ENCODE measurements at regions not wholly inside any gene's neighbourhood (a gene's known extent, or its start where the extent isn't known, plus 50 kb on each side); places are given as distances from the start of the nearest gene placed in this dataset.

DNA sequence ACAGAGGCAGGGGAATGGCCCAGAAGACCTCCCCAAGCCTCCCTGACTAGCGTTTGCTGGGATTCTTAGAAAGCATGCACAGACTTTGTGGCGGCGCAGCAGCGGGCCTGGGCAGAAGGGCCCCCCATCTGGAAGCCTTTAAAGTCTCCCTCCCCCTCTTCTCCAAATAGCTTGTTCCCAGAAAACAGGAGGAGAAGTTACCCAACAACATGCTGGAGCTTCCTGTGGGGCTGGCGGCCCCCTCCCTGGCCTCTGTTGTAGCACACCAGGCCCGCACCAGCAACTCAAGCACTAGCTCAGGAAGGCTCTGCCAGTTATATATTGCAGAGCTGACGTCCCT lies 334.8 kb downstream of the DYSF start:
- DNase-seq, result no peak

DNA sequence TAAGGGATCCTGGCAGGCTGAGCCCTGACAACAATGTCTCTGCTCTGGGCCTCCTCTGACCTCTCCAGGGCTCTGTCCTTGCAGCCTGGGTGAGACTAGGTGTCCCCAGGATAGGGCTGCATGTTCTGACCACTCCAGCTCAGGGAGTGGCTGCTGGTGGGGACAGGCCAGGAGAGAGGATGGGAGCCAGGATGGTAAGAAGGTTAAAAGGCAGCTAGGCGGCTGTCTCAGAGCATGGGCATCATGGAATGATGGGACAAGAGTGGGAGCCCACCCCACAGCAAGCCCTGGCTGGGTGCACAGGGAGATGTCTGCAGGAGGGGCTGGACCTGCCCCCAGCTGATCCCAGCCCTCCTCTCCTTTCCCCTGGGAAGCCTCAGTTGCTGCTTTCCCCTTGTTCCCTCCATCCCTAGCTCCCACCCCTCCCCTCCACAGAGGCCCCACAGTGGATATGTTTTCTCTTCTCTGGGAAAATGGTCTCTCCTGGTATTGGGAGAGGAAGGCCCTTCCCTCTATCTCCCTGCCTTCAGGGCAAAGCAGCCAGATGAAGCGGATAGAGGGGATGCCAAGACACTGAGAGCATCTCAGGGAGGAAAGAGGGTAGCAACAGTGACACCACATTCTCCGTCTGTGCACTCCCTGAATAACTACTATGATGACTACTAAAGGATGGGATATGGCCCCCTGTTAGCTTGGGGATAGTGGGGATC lies 334.3 kb downstream of the DYSF start:
- DNase-seq, result no peak

- DNase-seq, result no peak
These were observed 333.7 kb downstream of the DYSF start for GRCh38 chr2:71787108-71787415.

GRCh38 chr2:71786291-71787107 lies 333.1 kb downstream of the DYSF start:
- DNase-seq, result no peak

- DNase-seq, result no peak
These were observed 332.2 kb downstream of the DYSF start for GRCh38 chr2:71785516-71785981.

GRCh38 chr2:71784734-71785511 lies 331.6 kb downstream of the DYSF start:
- no peak for DNase-seq

GRCh38 chr2:71783815-71784214 lies 330.5 kb downstream of the DYSF start:
- no peak for DNase-seq

- no peak for DNase-seq
These were observed 329.9 kb downstream of the DYSF start for GRCh38 chr2:71783215-71783614.

- no peak for DNase-seq
These were observed 329.0 kb downstream of the DYSF start for GRCh38 chr2:71782323-71782722.

DNA sequence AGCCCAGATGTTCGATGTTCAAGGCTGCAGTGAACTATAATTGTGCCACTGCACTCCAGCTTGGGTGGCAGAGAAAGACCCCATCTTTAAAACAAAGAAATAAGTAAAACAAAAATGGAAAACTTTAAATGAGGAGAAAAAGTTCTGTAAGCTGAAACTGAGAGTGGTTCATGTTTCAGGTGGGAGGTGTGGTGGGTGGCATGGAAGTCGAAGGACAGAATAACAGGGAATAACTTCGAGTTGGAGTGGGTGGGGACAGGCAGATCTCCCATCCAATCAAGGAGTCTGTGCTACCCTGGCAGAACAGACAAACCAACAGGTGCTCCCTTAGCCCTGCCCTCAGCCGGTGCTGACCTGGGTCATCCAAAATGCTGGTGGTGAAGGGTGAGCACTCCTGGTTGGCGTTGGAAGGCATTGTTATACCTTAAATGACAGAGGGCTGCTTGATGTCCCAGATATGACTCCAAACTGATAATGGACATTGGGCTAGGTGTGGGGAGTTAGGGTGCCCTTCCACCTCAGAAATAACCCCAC lies 328.4 kb downstream of the DYSF start:
- no peak for DNase-seq

DNA sequence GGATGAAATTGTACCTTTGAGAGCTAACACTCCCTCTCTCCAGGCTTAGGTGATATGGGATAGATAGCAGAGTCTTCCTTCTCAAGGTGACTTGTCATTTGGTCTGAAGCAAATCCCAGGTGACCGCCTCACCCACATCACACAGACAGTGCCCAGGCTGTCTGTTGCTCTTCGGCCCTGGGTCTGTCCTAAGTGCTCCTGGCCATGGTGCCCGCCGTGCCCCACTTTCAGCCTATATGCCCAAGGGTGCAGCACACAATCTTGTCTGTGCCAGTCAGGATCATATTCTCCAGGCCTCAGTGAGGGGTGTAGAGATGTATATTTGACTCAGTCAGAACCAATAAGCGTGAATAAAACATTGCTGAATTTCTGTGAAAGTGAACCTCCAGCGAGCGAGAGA lies 326.8 kb downstream of the DYSF start:
- no peak for DNase-seq

DNA sequence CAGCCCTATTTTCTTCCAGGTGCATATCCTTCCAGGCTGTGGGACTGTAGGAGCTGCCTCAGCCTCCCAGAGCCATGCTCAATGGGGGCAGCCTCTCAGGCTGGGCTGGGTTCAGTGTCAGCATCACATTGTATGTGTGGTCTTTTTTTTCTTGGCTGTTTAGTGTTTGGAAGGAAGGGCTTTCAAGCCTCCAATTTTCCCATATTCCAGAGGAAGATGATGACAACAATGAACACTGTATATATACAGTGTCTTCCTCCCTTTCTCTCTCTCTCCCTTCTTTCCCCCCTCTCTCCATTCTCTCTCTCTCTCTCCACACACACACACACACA lies 326.4 kb downstream of the DYSF start:
- no peak for DNase-seq

DNA sequence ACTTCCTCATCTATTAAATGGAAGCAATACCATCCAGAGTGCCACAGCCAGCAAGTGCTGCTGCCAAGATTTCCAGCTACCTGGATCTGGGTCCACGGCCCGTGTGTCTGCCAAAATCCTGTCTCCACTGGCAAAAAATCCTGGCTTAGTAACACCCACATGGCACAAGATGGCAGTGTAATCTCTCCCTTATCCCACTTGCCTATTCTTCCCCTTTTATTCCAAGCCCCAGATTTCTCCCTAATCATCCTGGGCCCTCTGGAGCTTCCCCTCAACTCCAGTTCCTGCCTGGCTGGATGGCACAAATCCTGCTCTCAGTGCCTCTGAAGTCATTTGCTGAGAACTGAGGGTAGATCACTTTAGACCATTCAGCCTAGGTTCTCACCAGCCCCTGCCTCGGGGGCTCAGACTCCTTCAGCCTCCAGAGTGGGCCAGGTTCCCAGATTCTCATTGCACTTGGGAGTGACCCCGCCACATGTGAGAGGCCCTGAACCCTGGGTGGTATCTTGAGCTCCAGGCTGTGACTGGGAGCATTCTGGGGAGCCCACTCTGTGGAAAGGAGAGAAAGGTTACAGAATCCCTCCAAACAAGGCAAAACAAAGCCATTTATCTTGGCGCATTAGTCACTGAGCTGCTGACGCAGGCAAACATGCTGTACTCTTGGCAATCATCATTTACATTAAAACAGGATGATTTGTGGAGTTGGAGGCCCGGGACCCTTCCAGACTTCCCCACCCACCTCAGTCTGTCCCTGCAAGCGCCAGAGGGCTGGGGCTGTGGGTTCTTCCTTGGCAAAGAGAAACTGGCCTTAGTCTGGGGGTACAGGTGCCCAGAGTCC lies 325.8 kb downstream of the DYSF start:
- DNase-seq, result no peak

GRCh38 chr2:71778514-71778913 lies 325.2 kb downstream of the DYSF start:
- DNase-seq, result no peak

GRCh38 chr2:71777946-71778345 lies 324.6 kb downstream of the DYSF start:
- no peak for DNase-seq

- DNase-seq, result no peak
These were observed 322.9 kb downstream of the DYSF start for GRCh38 chr2:71776227-71776626.

DNA sequence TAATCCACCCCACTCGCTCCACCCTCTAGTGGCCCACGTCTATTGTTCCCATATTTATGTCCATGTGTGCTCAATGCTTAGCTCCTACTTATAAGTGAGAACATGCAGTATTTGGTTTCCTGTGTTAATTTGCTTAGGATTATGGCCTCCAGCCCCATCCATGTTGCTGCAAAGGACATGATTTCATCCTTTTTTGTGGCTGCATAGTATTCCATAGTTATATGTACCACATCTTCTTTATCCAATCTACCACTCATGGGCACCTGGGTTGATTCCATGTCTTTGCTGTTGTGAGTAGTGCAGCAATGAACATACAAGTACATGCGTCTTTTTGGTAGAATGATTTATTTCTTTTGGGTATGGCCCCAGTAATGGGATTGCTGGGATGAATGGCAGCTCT lies 319.9 kb downstream of the DYSF start:
- no peak for DNase-seq

- DNase-seq, result no peak
These were observed 319.3 kb downstream of the DYSF start for GRCh38 chr2:71772510-71773172.

DNA sequence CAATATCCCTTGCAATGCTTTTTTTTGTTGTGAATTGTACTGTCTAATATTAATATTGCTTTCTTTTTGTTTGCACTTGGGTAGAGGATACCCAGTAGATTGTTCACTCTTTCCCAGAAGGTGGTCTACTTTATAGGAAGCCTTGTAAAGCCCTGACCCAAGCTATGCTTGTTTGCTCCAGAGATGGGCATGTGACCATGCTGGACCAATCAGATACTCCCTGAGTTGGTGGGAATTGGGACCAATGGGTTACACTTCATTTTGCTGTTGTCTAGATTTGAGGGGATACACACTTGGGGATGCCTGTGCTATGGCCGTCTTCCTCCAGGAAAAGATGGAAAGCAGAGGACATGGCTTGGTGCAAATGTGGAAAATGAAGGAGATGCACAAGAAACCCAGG lies 314.3 kb downstream of the DYSF start:
- DNase-seq, result no peak

DNA sequence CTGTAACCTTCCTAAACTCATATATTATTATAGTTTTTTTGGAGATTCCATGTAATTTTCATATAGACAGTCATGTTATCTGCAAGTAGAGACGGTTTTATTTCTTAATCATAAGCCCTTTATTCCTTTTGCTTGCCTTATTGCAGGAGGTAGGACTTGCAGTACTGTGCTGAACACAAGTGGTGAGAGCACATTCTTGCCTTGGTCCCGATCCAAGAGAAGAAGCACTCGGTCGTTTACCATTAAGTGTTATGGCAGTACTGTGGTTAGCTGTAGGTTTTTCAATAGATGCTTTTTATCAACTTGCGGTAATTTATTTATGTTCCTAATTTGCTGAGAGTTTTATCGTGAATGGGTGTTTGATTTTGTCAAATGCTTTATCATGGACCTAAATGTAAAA lies 305.7 kb downstream of the DYSF start:
- DNase-seq, result no peak

- DNase-seq, result no peak
These were observed 304.0 kb downstream of the DYSF start for GRCh38 chr2:71757351-71757750.

DNA sequence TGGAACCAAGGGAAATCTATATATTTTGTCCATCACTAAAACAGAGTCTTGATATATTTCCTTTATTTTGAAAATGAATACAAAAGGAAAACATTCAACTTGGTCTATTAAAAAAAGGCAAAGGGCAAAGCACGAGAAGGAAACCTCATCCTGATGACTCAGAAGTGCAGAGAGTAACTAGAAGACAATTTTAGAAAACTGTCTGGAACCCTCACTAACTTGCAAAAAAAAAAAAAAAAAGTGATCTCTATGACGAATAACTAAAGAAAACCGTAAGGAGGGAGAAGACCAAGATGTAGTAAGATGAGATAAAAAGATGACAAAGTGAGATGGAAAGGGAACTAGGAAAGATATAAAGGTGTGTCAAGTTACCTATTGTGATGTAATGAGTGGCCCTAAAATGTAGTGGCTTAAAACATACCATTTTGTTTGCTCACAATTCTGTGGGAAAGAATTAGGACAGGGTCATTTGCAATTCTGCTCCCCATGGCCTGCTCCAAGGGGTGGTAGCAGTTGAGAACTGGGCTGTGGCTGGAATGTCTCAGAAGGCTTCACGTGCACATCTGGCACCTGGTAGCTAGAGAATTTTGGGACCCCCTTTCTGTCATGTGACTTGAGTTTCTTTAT lies 303.0 kb downstream of the DYSF start:
- DNase-seq, result no peak

All from NCI-H1694 (cell line).